ENCODE measurements at regions not wholly inside any gene's neighbourhood (a gene's known extent, or its start where the extent isn't known, plus 50 kb on each side); places are given as distances from the start of the nearest gene placed in this dataset.

- no peak for DNase-seq (ENCODE audit: low read depth)
- TF ChIP-seq CTCF (IDR thresholded peaks at IDR 0.05; ENCODE audit: low read depth, low read length, missing control alignments) = no peak
- no peak overlapping the region for H3K4me3 ChIP-seq (ENCODE audit: low read depth, low read length)
These were observed 467.7 kb downstream of the SH2D1A start for GRCh38 chrX:124814106-124814505.

GRCh38 chrX:124818033-124818432 is 471.7 kb downstream of the SH2D1A start:
- TF ChIP-seq CTCF (IDR thresholded peaks at IDR 0.05; ENCODE audit: low read depth, low read length, missing control alignments) = no peak
- DNase-seq (ENCODE audit: low read depth) = no peak
- no peak overlapping the region for H3K4me3 ChIP-seq (ENCODE audit: low read depth, low read length)

- TF ChIP-seq CTCF (IDR thresholded peaks at IDR 0.05; ENCODE audit: low read depth, low read length, missing control alignments) = no peak
- DNase-seq (ENCODE audit: low read depth) = no peak
- no peak overlapping the region for H3K4me3 ChIP-seq (ENCODE audit: low read depth, low read length)
These were observed 472.4 kb downstream of the SH2D1A start for GRCh38 chrX:124818764-124819163.

GRCh38 chrX:124820738-124821137 is 474.4 kb downstream of the SH2D1A start:
- DNase-seq (ENCODE audit: low read depth) = no peak
- no peak overlapping the region for H3K4me3 ChIP-seq (ENCODE audit: low read depth, low read length)
- TF ChIP-seq CTCF (IDR thresholded peaks at IDR 0.05; ENCODE audit: low read depth, low read length, missing control alignments) = no peak

GRCh38 chrX:124827258-124827845 is 481.0 kb downstream of the SH2D1A start:
- no peak overlapping the region for H3K4me3 ChIP-seq (ENCODE audit: low read depth, low read length)
- DNase-seq (ENCODE audit: low read depth) = no peak
- no peak for TF ChIP-seq CTCF (IDR thresholded peaks at IDR 0.05; ENCODE audit: low read depth, low read length, missing control alignments)

GRCh38 chrX:124829930-124830329 is 483.6 kb downstream of the SH2D1A start:
- no peak for DNase-seq (ENCODE audit: low read depth)
- no peak for TF ChIP-seq CTCF (IDR thresholded peaks at IDR 0.05; ENCODE audit: low read depth, low read length, missing control alignments)

GRCh38 chrX:124836786-124837185 is 482.9 kb upstream of the TEX13C start:
- no peak for DNase-seq (ENCODE audit: low read depth)
- no peak overlapping the region for H3K4me3 ChIP-seq (ENCODE audit: low read depth, low read length)
- no peak for TF ChIP-seq CTCF (IDR thresholded peaks at IDR 0.05; ENCODE audit: low read depth, low read length, missing control alignments)

More at GRCh38 chrX:124829930-124830329, 483.6 kb downstream of the SH2D1A start:
- no peak overlapping the region for H3K4me3 ChIP-seq (ENCODE audit: low read depth, low read length)

Measured in GM12864 (cell line).